ENCODE measurements at regions not wholly inside any gene's neighbourhood (a gene's known extent, or its start where the extent isn't known, plus 50 kb on each side); places are given as distances from the start of the nearest gene placed in this dataset.

GRCh38 chr2:53448591-53448990 lies 319.0 kb upstream of the CHAC2 start:
- no peak for TF ChIP-seq ZFP36 (IDR thresholded peaks at IDR 0.05; ENCODE audit: borderline replicate concordance, partially characterized antibody)
- no peak for TF ChIP-seq CTCF (IDR thresholded peaks at IDR 0.05)
- no peak for TF ChIP-seq KDM1A (IDR thresholded peaks at IDR 0.05; ENCODE audit: low read depth)
- TF ChIP-seq EP300 (IDR thresholded peaks at IDR 0.05) = no peak
- no peak for TF ChIP-seq POLR2A (IDR thresholded peaks at IDR 0.05; ENCODE audit: low read length)
- TF ChIP-seq MAFK (IDR thresholded peaks at IDR 0.05; ENCODE audit: partially characterized antibody) = no peak
- no peak for TF ChIP-seq RAD21 (conservative IDR thresholded peaks at IDR 0.05 in 1 of 2, IDR thresholded peaks at IDR 0.05 in 1 of 2)
- TF ChIP-seq E2F6 (IDR thresholded peaks at IDR 0.05; ENCODE audit: borderline replicate concordance, low read depth) = no peak
- no peak for TF ChIP-seq RFX5 (IDR thresholded peaks at IDR 0.05)
- no peak for TF ChIP-seq MAX (IDR thresholded peaks at IDR 0.05)
- TF ChIP-seq SMC3 (IDR thresholded peaks at IDR 0.05) = no peak

Measured in A549 (cell line).